Sigmoid colon (tissue), 4 donors: ENCODE measurements at regions not wholly inside any gene's neighbourhood (a gene's known extent, or its start where the extent isn't known, plus 50 kb on each side); places are given as distances from the start of the nearest gene placed in this dataset.

Experiments
- CTCF ChIP-seq, 4 experiments: fragments of 450-650 bp in 3 of 4; fragments of 200-600 bp in 1 of 4; IDR thresholded peaks; one replicate each; pipeline ENCODE4 v1.5.1; 2016 to 2019; ENCODE audit warnings: antibody characterized with exemption in 4 of 4, mild to moderate bottlenecking in 3 of 4, moderate library complexity in 2 of 4
- EP300 ChIP-seq, 4 donors: sonication (generic); formaldehyde crosslinking; IDR thresholded peaks; one replicate each; pipeline ENCODE4 v1.6.1; 2017; ENCODE audit warnings: antibody characterized with exemption in 4 of 4
- POLR2A ChIP-seq, 2 donors: fragments of 450-650 bp; IDR thresholded peaks; one replicate each; pipeline ENCODE4 v1.6.1; 2016; ENCODE audit warnings: antibody characterized with exemption in 2 of 2, mild to moderate bottlenecking in 2 of 2, moderate library complexity in 2 of 2
- POLR2AphosphoS5 ChIP-seq, 4 donors: sonication (generic); formaldehyde crosslinking; IDR thresholded peaks; one replicate each; pipeline ENCODE4 v1.6.1; 2017; ENCODE audit warnings: antibody characterized with exemption in 4 of 4

DNA sequence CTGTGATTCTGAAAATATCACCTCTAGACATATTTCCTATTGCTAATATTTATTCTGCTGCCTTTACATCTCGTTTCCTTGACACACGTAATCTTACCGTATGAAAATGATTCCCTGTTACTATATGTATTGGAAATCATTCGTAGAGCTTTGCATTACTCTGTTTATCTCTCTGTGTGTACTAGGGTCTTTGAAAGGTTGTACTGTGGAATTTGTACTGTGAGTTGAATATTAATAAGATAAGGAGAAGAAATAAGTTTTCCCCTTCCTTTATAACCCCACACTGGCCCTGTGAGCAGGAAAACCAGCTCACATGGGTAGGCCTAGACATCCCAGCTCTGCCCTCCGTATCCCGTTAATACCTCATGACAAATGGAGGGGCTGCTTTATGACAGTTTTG, 354.9 kb downstream of the KLF5 start:
- no peak for TF ChIP-seq POLR2A (IDR thresholded peaks at IDR 0.05)
- no peak for TF ChIP-seq CTCF (IDR thresholded peaks at IDR 0.05)
- no peak for TF ChIP-seq EP300 (IDR thresholded peaks at IDR 0.05)
- no peak for TF ChIP-seq POLR2AphosphoS5 (IDR thresholded peaks at IDR 0.05)
